Esophagus (tissue), 2 donors: ENCODE measurements at regions not wholly inside any gene's neighbourhood (a gene's known extent, or its start where the extent isn't known, plus 50 kb on each side); places are given as distances from the start of the nearest gene placed in this dataset.

Experiments used
- H3K27ac ChIP-seq, 2 donors: one replicate each; pipeline ENCODE4 v1.5.1; 2013; ENCODE audit warnings: low read depth in 2 of 2, mild to moderate bottlenecking in 2 of 2, inconsistent platforms in 1 of 2, low read length in 1 of 2, moderate library complexity in 1 of 2
- H3K27me3 ChIP-seq, 2 donors: one replicate each; pipeline ENCODE4 v1.6.1; 2013; ENCODE audit warnings: low read length in 2 of 2, control low read depth in 1 of 2, mild to moderate bottlenecking in 1 of 2; ENCODE audit not compliant: insufficient read depth in 2 of 2, control insufficient read depth in 1 of 2
- H3K36me3 ChIP-seq, 2 donors: one replicate each; pipeline ENCODE4 v1.6.1; 2013; ENCODE audit warnings: low read length in 1 of 2; ENCODE audit not compliant: control insufficient read depth in 2 of 2, insufficient read depth in 2 of 2
- H3K4me1 ChIP-seq, 2 donors: one replicate each; pipeline ENCODE4 v1.6.1; 2013; ENCODE audit warnings: low read length in 1 of 2; ENCODE audit not compliant: control insufficient read depth in 2 of 2, insufficient read depth in 2 of 2
- H3K4me3 ChIP-seq, 2 donors: one replicate each; pipeline ENCODE4 v1.5.1; 2013; ENCODE audit warnings: low read length in 2 of 2, mild to moderate bottlenecking in 2 of 2, low read depth in 1 of 2, moderate library complexity in 1 of 2
- H3K9me3 ChIP-seq, 2 donors: one replicate each; pipeline ENCODE4 v1.6.1; 2013; ENCODE audit warnings: mild to moderate bottlenecking in 2 of 2, low read depth in 1 of 2, low read length in 1 of 2, moderate library complexity in 1 of 2; ENCODE audit not compliant: control insufficient read depth in 2 of 2, insufficient read depth in 1 of 2
- WGBS, 2 donors: extraction: QIAGEN DNeasy Blood & Tissue Kit; methylation state at CpG; one replicate each; pipeline ENCODE4 v1.1.7; 2013; 5-methylcytosine and 5-hydroxymethylcytosine counted together
- donor health status: healthy with polysubstance abuse.
- donor health status: Bipolar disorder and iron deficiency.

DNA sequence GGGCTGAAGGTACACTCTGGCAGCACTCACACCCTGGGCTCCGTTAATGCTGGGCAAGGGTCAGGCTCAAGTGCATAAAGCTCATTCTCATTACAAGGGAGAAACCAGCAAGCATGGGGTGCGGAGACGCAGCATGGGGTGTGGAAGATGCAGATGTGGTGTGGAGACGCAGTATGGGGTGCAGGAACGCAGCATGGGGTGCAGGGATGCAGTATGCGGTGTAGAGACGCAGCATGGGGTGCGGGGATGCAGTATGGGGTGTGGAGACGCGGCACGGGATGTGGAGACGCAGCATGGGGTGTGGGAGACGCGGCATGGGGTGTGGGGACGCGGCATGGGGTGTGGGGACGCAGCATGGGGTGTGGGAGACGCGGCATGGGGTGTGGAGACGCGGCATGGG lies 390.7 kb downstream of the NPHP4 start:
- Histone ChIP-seq H3K27me3 (no peaks in the 10 kb centered on the region), H3K4me1 (peaks cover 0 to 8% of the 10 kb centered on the region in 2 donors), H3K27ac (no peak overlapping the region), H3K36me3 (no peaks in the 10 kb centered on the region), H3K4me3 (no peak overlapping the region), H3K9me3 (no peaks in the 10 kb centered on the region)
- 81 to 86% methylated on average over 21 of the region's 21 CpGs for WGBS, 2 donors

DNA sequence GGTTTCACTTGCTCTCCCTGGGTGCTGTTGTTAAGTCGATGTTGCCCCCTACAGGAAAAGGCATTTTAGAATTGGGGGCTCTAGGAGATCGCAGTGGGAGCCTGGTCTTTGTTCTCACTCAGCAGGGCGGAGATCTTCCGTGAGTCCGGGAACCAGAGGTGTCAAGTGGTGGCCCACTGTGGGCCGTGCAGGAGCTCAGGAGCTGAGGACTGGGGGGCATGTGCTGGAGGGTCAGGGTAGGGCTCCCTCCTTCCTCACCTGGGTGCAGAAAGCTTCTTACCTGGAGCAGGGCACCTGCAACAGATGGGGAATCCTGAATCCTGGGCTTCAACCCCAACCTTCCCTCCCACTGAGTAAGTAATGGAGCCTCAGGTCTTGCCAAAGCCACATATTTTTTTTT lies 392.7 kb downstream of the NPHP4 start:
- Histone ChIP-seq H3K9me3 (no peaks in the 10 kb centered on the region), H3K36me3 (no peaks in the 10 kb centered on the region), H3K4me1 (peaks cover 0 to 8% of the 10 kb centered on the region in 2 donors), H3K27ac (no peak overlapping the region), H3K4me3 (no peak overlapping the region), H3K27me3 (no peaks in the 10 kb centered on the region)
- WGBS, 2 donors, result 69 to 80% methylated on average over 6 of the region's 6 CpGs

- no peak overlapping the region for H3K4me3 ChIP-seq
- no peaks in the 10 kb centered on the region for H3K36me3 ChIP-seq
- no peak overlapping the region for H3K27ac ChIP-seq
- peaks cover 0 to 8% of the 10 kb centered on the region in 2 donors for H3K4me1 ChIP-seq
- WGBS, 2 donors, result 69 to 75% methylated on average over 10 of the region's 10 CpGs
- no peaks in the 10 kb centered on the region for H3K27me3 ChIP-seq
- H3K9me3 ChIP-seq, result no peaks in the 10 kb centered on the region
These were observed 393.3 kb downstream of the NPHP4 start for GRCh38 chr1:5598824-5599395.

DNA sequence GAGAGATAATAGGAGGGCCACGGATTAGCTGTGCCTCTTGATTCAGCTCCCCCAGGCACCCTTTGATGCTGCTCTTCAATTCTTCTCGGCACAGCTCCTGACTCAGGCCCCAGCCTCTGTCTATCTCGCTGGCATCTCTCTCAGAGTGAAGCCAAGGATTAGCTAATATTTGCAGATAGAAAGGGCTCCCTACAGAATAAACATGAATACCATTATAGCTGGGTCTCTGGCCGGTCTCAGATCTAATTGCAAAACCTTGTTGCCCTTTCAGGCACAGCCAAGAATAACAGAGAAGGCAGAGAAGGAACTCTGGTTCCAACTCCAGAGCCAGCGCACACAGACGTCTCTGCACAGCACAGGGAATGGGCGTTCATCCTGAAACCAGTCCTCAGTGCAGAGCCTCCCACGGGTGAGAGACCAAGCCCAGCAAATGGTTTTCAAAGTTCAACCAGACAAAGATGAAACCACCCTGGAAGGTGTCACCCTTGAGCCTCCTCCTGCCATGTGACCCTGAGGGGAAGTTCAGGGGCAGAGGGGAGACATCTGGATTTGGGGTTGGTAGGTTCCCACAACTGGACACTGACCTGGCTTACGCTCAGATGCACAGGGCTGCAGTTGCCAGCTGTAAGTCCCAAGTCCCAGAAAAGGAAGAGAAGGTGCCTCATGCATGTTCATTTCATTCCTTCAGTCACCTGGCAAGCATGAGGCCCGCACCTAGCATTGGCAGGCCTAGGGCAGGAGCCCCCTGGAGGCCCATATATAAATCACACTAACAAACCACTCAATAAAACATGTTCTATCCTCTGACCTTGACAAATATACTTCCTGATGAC lies 394.0 kb downstream of the NPHP4 start:
- Histone ChIP-seq H3K27ac (peak overlapping the region in 1 of 2 donors; percentile 30), H3K4me3 (no peak overlapping the region)

DNA sequence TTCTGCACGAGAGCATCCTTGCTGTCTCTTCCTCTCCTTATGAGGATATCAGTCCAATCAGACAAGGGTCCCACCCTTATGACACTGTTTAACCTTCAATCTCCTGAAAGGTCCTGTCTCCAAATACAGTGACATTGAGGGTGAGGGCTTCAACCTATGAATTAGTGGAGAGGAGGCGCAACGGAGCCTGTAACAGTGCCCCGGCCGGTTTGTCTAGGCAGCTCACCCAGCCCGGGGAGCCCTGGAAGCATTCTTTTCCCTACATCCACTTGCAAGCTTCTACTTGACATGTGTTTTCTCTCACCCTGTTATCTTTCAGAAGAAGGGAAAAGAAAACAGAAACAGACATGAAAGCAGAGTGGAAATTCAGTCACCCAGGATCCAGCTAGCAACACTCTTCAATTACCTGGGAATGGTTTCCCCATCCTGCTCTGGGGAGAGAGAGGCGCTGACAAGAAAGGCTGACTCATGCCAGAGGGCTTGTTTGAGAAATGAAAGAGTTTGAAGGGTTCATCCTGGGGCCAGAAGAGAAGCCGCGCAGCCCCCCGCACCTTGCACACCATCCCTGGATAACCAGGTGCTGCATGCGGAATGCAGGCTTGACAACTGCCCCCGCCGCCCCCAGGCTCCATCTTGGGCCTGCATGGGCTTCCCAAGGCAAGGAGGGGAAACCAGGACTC lies 394.9 kb downstream of the NPHP4 start:
- no peaks in the 10 kb centered on the region for H3K27me3 ChIP-seq
- 55 to 68% methylated on average over 13 of the region's 13 CpGs for WGBS, 2 donors
- no peak overlapping the region for H3K4me3 ChIP-seq
- H3K27ac ChIP-seq, result peak overlapping the region in 1 of 2 donors; percentile 9
- H3K36me3 ChIP-seq, result no peaks in the 10 kb centered on the region
- H3K4me1 ChIP-seq, result peaks cover 0 to 8% of the 10 kb centered on the region in 2 donors
- no peaks in the 10 kb centered on the region for H3K9me3 ChIP-seq

More for the DNA sequence above, 394.0 kb downstream of the NPHP4 start:
- H3K36me3 ChIP-seq, result no peaks in the 10 kb centered on the region
- H3K27me3 ChIP-seq, result no peaks in the 10 kb centered on the region
- peaks cover 0 to 8% of the 10 kb centered on the region in 2 donors for H3K4me1 ChIP-seq
- WGBS, 2 donors, result 38 to 39% methylated on average over 10 of the region's 10 CpGs
- no peaks in the 10 kb centered on the region for H3K9me3 ChIP-seq

DNA sequence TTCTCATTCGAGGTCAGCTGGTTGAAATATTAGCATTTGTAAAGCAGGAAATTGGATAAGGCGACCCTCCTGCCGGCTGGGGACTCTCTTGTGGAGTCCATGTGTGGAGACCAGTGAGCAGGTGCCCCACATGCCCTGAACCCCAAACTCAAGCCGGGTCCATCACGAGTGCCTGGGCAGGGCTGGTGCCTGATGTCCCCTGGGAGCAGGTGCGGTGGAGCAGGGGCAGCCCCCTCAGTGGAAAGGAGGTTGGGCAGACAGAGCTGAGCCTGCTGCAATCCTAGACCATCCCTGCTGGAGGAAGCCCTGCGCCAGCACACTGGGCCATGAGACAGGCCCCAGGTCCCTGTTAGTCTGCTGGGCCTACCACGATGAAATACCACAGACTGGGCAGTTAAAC lies 395.6 kb downstream of the NPHP4 start:
- Histone ChIP-seq H3K4me3 (no peak overlapping the region), H3K27ac (no peak overlapping the region), H3K4me1 (peaks cover 0 to 8% of the 10 kb centered on the region in 2 donors), H3K9me3 (peaks cover 0 to 3% of the 10 kb centered on the region in 2 donors), H3K27me3 (no peaks in the 10 kb centered on the region), H3K36me3 (no peaks in the 10 kb centered on the region)
- WGBS, 2 donors, result 81 to 88% methylated on average over 8 of the region's 8 CpGs

DNA sequence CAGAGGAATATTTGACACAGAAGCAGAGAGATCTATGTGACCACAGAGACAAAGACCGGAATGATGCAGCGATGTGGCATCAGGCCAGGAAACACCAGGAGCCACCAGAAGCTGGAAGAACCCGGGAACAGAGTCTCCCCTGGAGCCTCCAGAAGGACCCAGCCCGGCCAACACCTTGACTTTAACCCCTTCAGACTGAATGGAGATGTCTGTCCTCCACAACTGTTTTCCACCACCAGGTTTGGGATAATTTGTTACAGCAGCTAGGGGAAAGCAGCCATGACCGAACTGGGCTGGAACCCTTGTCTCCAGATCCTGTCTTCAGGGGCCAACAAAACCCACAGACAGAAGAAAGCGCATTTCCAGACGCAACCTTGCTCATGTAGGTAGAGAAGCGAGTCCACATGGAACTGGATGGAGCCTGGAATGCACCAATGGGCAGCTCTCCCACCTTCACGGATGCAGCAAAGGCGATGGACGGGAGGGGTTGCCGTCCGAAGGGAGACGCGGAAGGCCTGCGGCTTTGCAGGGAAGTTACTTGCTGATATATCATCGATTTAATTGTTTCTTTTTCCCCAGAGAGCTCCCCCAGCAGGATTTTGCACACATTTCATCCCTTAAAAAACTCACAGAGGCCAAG lies 396.6 kb downstream of the NPHP4 start:
- 84 to 90% methylated on average over 17 of the region's 17 CpGs for WGBS, 2 donors
- Histone ChIP-seq H3K27ac (no peak overlapping the region), H3K9me3 (peaks cover 0 to 3% of the 10 kb centered on the region in 2 donors), H3K27me3 (no peaks in the 10 kb centered on the region), H3K4me1 (peaks cover 0 to 8% of the 10 kb centered on the region in 2 donors), H3K36me3 (no peaks in the 10 kb centered on the region), H3K4me3 (no peak overlapping the region)

- peaks cover 0 to 3% of the 10 kb centered on the region in 2 donors for H3K9me3 ChIP-seq
- no peaks in the 10 kb centered on the region for H3K27me3 ChIP-seq
- 73 to 86% methylated on average over 18 of the region's 18 CpGs for WGBS, 2 donors
- no peak overlapping the region for H3K27ac ChIP-seq
- H3K4me1 ChIP-seq, result peaks cover 0 to 8% of the 10 kb centered on the region in 2 donors
- H3K4me3 ChIP-seq, result no peak overlapping the region
- no peaks in the 10 kb centered on the region for H3K36me3 ChIP-seq
These were observed 397.9 kb downstream of the NPHP4 start for GRCh38 chr1:5594056-5594956.
